GM12873 (cell line): ENCODE measurements at regions not wholly inside any gene's neighbourhood (a gene's known extent, or its start where the extent isn't known, plus 50 kb on each side); places are given as distances from the start of the nearest gene placed in this dataset.

Source experiments
- CTCF ChIP-seq: IDR thresholded peaks from 2 replicates; pipeline ENCODE4 v1.5.1; 2012; ENCODE audit warnings: low read depth, mild to moderate bottlenecking, moderate library complexity, low read length, control low read depth; ENCODE audit not compliant: insufficient read depth; ENCODE audit errors: missing control alignments

DNA sequence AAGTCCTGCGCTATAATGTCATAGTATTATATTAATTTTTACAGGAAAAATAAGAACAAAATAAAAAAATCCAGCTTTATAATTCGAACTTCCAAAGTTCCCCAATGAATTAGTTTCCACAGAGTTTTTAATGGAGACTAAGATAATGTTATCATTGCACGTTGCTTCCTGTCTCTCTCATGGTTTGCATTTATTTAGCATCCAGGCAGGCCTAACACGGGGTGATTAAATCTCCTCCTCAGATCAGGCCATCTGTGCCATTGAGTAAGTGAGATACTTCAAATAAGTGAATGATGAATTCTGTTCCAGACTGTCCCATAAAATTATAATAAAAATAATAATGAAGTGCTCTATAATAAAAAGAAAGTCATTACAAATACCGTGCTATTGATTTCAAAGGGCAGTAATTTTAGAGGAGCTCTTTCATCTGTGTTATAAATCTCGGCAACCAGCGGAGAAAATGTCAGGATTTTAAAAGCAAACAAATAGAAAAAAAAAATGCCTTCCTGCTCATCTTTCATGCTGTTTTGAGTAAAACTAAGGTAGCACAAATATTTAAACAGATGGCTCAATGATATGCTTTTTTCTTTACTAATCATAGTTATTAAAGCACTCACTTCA lies 570.6 kb upstream of the ZNF608 start:
- no peak for TF ChIP-seq CTCF

DNA sequence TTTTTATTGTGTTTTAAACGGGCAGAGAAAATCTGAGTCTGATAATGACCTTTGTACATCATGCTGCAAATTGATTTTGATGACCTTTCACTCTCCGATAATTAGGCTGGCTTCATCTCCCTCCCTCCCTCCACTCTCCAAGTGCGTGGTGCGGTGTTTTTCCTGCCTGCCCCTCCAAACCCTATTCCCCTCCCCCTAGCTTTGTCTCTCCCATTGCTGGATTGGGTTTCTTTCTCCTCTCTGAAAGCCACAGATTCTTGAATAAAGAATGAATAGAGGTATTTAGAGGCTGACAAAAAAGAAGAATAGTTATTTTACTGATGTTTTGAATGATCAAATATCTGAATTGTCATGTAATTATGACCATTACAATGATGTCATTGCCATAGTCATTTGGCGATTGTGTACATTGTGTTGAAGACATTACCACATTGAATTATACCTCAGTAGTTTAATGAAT lies 571.1 kb upstream of the ZNF608 start:
- no peak for TF ChIP-seq CTCF

DNA sequence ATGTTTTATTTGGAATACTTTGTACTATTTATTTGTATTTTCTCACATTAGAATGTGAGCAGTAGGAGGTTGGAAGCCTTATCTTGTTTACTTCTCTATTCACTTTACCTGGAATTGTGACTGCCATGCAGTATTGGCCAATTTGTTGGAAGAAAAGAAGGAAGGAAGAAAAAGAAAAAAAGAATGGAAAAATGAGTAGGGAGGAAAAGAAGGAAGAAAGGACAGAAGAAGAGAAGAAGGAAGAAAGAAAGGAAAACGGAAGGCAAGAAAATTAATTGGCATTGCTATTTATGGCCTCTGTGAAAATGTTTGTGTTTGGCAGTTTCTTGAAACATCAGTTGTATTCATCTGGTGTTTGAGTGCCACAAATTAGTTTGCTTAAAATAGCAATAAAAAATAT lies 575.2 kb upstream of the ZNF608 start:
- TF ChIP-seq CTCF = no peak

DNA sequence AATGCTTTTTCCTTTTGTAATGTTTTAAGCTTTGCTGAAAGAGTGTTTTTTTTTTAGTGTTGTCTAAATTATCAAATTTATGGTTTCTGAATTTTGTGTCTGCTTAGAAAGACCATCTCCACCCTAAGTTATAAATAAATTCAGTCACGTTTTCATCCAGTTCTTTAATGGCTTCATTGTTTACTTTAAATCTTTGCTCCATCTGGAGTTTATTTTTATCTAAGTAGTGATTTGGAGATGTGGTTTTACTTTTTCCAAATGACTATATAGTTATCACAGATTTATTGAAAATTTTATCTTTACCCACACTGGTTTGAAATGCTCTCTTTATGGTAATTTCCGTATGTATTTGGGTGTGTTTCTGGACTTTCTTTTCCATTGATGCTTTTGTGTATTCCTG lies 577.2 kb upstream of the ZNF608 start:
- TF ChIP-seq CTCF = no peak

GRCh38 chr5:125325488-125326149 lies 579.2 kb upstream of the ZNF608 start:
- TF ChIP-seq CTCF = no peak

DNA sequence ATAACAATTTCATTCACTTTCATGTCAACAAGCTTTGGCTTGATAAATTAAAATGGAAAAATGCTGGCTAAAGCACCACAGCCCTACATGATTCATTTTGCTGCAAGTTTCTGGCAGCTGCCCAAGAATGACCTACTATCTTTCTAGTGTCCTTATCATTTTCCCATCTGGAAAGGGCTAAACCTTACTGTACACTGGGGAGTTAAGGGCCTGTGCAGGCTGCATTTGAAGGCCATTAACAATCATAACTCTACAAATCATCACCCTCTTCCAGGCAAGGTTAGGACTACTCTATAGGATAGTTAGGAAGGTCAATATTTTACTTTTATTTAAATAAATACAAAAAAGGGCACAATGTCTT lies 579.7 kb upstream of the ZNF608 start:
- TF ChIP-seq CTCF = no peak

DNA sequence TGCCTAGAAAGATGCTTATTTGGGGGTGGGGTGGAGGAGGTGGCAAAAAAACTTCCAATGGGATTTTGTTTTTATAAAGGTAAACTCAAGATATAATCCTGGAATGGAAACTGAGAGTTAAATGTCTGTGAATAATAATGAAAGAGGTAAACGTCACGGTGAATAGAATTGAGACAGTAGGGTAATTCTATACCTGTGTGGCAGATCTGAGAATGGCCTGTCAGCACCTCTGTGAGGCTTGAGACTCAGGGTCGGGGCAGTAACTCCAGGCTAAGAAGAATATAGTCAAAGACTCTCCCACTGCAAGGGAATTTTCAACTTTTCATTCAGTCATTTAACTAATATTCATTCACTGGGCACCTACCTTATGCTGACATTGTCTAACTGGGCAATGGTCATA lies 581.2 kb upstream of the ZNF608 start:
- TF ChIP-seq CTCF = no peak
